H7 (cell line): ENCODE measurements at regions not wholly inside any gene's neighbourhood (a gene's known extent, or its start where the extent isn't known, plus 50 kb on each side); places are given as distances from the start of the nearest gene placed in this dataset.
"Not testable (repeated sequence)": the region's sequence is repeated elsewhere in the genome, so short reads cannot be mapped to it uniquely, and the experiment has no call there.

Experiments
- DNase-seq: peaks from one replicate; pipeline ENCODE4 v3.0.0; 2012
- H3K27me3 ChIP-seq: 2 replicates; pipeline ENCODE4 v1.6.0; 2011; ENCODE audit warnings: mild to moderate bottlenecking, low read length; ENCODE audit not compliant: control insufficient read depth, insufficient read depth
- H3K36me3 ChIP-seq: replicated peaks from 2 replicates; pipeline ENCODE4 v1.5.1; 2011; ENCODE audit warnings: low read length; ENCODE audit not compliant: control insufficient read depth, insufficient read depth
- H3K4me3 ChIP-seq: 2 replicates; pipeline ENCODE4 v1.5.1; 2011; ENCODE audit warnings: low read depth, mild to moderate bottlenecking, control low read depth, low read length, moderate library complexity; ENCODE audit not compliant: insufficient read depth

- H3K4me3 ChIP-seq, result no peak overlapping the region
- H3K36me3 ChIP-seq, result no peaks in the 10 kb centered on the region
- no peaks in the 10 kb centered on the region for H3K27me3 ChIP-seq
- no peak for DNase-seq
These were observed 427.5 kb upstream of the ALCAM start for GRCh38 chr3:104939196-104939595.

DNA sequence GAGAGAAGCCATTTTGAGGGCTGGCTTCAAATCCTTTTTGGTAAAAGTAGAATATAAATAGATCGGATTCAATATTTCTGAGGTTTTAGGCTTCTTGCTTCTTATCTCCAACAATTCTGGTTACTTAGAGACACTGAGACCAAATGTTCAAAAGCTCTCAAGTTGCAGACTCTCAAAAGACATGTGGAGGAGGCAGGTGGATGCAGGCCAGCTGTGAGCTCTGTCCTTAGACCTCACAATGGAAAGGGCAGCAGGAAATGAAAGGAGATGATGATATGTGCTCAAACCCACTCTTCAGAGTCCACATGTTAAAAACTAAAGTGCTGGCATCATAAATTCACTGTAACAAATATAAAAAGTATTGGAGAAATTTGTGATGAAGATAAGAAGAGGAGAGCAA, 424.9 kb upstream of the ALCAM start:
- no peak for DNase-seq
- Histone ChIP-seq H3K36me3 (no peaks in the 10 kb centered on the region), H3K4me3 (no peak overlapping the region)

GRCh38 chr3:104943974-104944373, 422.7 kb upstream of the ALCAM start:
- no peaks in the 10 kb centered on the region for H3K27me3 ChIP-seq
- H3K36me3 ChIP-seq, result no peaks in the 10 kb centered on the region
- no peak for DNase-seq
- H3K4me3 ChIP-seq, result no peak overlapping the region

More for the DNA sequence above, 424.9 kb upstream of the ALCAM start:
- H3K27me3 ChIP-seq, result no peaks in the 10 kb centered on the region

GRCh38 chr3:104947943-104948342, 418.8 kb upstream of the ALCAM start:
- H3K4me3 ChIP-seq, result no peak overlapping the region
- H3K27me3 ChIP-seq, result no peaks in the 10 kb centered on the region
- no peaks in the 10 kb centered on the region for H3K36me3 ChIP-seq
- no peak for DNase-seq

DNA sequence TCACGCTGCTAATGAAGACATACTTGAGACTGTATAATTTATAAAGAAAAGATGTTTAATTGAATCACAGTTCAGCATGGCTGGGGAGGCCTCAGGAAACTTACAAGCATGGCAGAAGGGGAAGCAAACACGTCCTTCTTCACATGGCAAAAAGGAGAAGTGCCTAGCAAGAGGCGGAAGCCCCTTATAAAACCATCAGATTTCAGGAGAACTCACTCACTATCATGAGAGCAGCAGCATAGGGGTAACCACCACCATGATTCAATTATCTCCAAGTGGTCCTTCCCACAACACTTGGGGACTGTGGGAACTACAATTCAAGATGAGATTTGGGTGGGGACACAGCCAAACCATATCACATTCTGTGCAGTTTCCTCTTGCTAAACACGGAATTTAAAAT, 416.9 kb upstream of the ALCAM start:
- not testable (repeated sequence) for H3K27me3 ChIP-seq, DNase-seq, H3K36me3 ChIP-seq, H3K4me3 ChIP-seq

- no peak overlapping the region for H3K4me3 ChIP-seq
- DNase-seq, result no peak
- no peaks in the 10 kb centered on the region for H3K36me3 ChIP-seq
- H3K27me3 ChIP-seq, result no peaks in the 10 kb centered on the region
These were observed 415.3 kb upstream of the ALCAM start for GRCh38 chr3:104951426-104951825.

- H3K36me3 ChIP-seq, result no peaks in the 10 kb centered on the region
These were observed 414.4 kb upstream of the ALCAM start for GRCh38 chr3:104952146-104952972.

GRCh38 chr3:104956620-104957345, 409.9 kb upstream of the ALCAM start:
- DNase-seq, result no peak
- no peak overlapping the region for H3K4me3 ChIP-seq
- no peaks in the 10 kb centered on the region for H3K36me3 ChIP-seq
- no peaks in the 10 kb centered on the region for H3K27me3 ChIP-seq

More at GRCh38 chr3:104952146-104952972, 414.4 kb upstream of the ALCAM start:
- Histone ChIP-seq H3K4me3 (no peak overlapping the region), H3K27me3 (no peaks in the 10 kb centered on the region)
- DNase-seq, result no peak

DNA sequence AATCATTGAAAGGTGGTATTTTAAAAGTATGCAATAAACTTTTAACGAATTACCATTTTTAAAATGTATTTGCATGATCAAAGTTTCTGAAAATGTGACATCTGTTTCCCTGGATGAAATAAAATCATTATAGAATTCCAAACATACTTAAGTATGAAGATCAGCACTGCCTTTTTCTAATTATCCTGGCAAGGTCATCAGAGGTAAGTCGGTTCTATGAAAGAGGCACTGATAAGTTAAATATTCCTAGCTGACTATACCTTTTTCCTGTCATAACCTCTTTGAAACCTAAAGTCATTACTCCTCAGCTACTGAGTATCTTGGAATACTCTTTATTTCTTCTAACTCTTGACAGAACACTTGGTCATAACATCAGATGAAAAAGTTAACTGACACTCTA, 406.1 kb upstream of the ALCAM start:
- no peak overlapping the region for H3K4me3 ChIP-seq
- no peak for DNase-seq
- no peaks in the 10 kb centered on the region for H3K36me3 ChIP-seq

GRCh38 chr3:104961851-104962250, 404.9 kb upstream of the ALCAM start:
- no peaks in the 10 kb centered on the region for H3K27me3 ChIP-seq
- no peaks in the 10 kb centered on the region for H3K36me3 ChIP-seq
- DNase-seq, result no peak
- H3K4me3 ChIP-seq, result no peak overlapping the region

More for the DNA sequence above, 406.1 kb upstream of the ALCAM start:
- H3K27me3 ChIP-seq, result no peaks in the 10 kb centered on the region

DNA sequence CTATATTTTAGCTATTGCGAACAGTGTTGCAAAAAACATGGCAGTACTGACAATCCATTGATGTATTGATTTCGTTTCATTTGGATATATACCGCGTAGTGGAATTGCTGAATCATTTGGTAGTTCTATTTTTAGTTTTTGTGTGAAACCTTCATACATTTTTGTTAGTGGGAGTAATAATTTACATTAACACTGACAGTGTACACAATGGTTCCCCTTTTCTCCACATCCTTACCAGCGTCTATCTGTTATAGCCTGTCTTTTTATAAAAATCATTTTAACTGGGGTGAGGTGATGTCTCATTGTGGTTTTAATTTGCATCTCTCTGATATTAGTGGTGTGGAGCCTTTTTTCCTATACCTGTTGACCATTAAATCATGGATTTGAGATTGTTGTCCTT, 392.4 kb upstream of the ALCAM start:
- Histone ChIP-seq H3K27me3 (no peaks in the 10 kb centered on the region), H3K36me3 (no peaks in the 10 kb centered on the region), H3K4me3 (no peak overlapping the region)
- DNase-seq, result no peak

DNA sequence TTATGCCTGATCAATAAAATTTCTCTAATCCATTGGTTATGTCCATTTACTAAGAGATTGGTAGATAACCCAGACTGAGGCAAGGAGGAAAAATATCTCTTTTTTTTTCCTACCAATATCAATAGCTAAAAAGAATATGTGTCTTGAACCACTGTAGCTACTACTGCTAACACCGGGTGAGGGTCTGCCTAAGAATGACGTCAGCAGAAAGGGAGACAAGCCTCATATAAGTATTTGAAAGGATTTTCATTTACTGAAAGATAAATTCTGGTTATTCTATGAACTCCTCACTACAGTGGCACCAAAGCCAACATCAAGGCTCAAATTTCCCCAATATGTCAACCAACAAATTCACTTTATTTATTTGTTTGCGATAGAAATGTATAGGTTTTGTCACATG, 389.0 kb upstream of the ALCAM start:
- DNase-seq, result no peak
- no peak overlapping the region for H3K4me3 ChIP-seq
- no peaks in the 10 kb centered on the region for H3K27me3 ChIP-seq
- no peaks in the 10 kb centered on the region for H3K36me3 ChIP-seq

DNA sequence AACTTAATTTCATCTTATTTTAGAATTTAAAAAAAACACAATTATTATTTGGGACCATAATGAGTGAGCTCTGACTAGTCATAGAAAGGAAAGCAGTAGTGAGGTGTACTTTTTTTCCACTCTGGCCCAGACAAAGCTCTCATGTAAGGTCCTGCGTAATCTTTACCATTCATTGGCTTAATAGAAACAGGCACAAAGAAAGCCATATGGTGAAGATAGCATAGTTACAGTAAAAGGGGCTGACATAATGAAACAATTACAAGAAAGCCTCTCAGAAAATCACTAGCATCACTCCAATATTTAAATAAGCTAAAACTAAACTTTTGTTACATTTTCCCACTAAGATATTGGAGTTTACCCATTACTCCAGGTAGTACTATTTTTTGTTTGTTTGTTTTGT, 384.6 kb upstream of the ALCAM start:
- no peaks in the 10 kb centered on the region for H3K36me3 ChIP-seq
- no peaks in the 10 kb centered on the region for H3K27me3 ChIP-seq
- H3K4me3 ChIP-seq, result no peak overlapping the region
- DNase-seq, result no peak

DNA sequence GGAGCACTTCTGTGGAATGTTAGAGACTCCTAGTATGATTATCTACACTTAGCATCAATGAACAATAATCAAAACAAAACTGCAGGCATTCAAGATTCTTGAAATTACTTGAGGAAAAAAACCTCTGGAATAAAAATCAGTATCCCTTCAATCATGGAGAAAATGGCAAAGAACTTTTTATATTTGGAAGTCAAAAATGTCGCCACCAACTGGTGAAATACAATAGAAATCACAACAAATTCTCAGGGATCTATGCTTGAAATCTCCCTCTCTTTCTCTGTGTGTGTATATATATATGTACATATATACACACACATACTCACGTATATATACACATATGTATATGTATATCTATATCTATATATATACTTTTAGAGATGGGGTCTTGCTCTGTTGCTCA, 378.9 kb upstream of the ALCAM start:
- no peak for DNase-seq
- Histone ChIP-seq H3K36me3 (no peaks in the 10 kb centered on the region), H3K27me3 (no peaks in the 10 kb centered on the region), H3K4me3 (no peak overlapping the region)

- no peak for DNase-seq
- H3K27me3 ChIP-seq, result no peaks in the 10 kb centered on the region
- no peaks in the 10 kb centered on the region for H3K36me3 ChIP-seq
- no peak overlapping the region for H3K4me3 ChIP-seq
These were observed 378.2 kb upstream of the ALCAM start for GRCh38 chr3:104988496-104988895.
